HG03280 (cell line): ENCODE measurements at regions not wholly inside any gene's neighbourhood (a gene's known extent, or its start where the extent isn't known, plus 50 kb on each side); places are given as distances from the start of the nearest gene placed in this dataset.
A peak's percentile ranks its signal among the peaks of the same experiment; 100 is the strongest.
"Not testable (repeated sequence)": the region's sequence is repeated elsewhere in the genome, so short reads cannot be mapped to it uniquely, and the experiment has no call there.

Source experiments
- ATAC-seq: cut with Tn5 transposase; IDR thresholded peaks from one replicate; pipeline ENCODE4 v1.9.1; 2021; ENCODE audit warnings: mild to moderate bottlenecking, moderate library complexity; ENCODE audit not compliant: unreplicated experiment

- ATAC-seq = no peak
Measured at GRCh38 chr6:11428371-11428770, 109.2 kb upstream of the TMEM170B start.

GRCh38 chr6:11427723-11428245 is 109.8 kb upstream of the TMEM170B start:
- ATAC-seq = no peak

GRCh38 chr6:11427091-11427722 is 110.3 kb upstream of the TMEM170B start:
- ATAC-seq = no peak

GRCh38 chr6:11426571-11426970 is 111.0 kb upstream of the TMEM170B start:
- ATAC-seq = no peak

DNA sequence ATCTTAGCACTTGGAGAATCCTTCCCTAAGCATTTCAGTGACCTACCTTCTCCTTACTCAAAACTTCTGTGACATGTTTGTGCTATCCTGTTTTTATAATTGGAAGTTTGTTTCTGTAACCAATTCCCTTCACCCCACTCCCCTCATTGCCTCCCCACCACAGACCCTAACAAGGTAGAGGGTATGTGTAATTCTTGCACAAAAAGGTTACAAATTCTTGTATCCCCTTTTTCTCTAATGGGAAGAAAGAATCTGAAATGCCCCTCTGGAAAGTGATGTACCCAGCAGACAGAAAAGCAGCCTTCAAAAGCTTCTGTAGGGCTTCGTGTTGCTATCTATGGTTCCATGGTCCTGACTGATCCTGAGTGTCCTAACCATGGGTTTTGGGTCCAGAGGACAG is 111.7 kb upstream of the TMEM170B start:
- no peak for ATAC-seq

DNA sequence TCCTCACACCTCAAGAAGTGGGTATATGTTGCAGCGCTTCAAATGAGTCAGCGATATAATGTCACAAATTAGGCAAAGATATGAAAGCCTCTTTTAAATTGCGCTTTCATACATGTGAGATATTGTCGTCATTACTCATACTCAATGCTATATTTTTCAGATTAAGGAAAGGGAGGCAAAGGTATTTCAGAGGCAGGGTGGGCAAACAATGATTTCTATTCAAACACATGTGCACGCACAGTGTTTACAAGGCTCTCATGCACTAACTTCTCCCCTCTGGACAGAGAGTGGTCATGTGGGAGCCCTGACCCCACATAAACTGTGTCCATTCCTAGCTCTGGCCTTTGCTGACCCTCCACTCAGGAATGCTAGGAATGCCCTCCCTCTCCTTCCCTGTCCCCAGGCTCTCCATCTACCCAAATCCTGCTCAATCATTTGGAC is 112.1 kb upstream of the TMEM170B start:
- ATAC-seq = no peak

DNA sequence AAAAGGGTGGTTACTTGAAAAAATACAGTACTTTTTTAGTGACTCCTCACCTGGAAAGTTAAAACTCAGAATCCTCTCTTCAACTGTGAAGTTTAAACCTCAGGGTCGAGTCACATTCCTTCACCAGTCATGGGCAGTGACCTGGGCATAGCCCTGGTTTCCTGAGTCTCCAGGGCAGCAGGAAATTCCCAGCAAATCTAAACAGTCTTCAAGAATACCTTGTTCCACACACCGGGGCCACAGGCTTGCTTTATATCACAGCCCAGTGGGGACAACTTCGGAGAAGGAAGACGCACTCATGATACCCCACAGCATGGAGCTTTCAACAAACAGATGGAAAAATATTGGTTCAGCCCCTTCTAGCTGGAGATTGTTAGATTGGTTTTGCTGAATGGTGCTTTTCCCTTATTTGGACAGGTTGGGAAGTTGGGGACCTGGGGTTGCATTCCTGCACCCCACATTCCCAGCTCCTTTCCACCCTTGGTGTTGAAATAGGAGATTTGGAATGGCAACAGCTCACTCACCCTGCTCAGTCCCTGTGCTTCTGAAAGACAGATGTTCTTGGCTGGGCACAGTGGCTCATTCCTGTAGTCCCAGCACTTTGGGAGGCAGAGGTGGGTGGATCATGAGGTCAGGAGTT is 113.0 kb upstream of the TMEM170B start:
- ATAC-seq = no peak

DNA sequence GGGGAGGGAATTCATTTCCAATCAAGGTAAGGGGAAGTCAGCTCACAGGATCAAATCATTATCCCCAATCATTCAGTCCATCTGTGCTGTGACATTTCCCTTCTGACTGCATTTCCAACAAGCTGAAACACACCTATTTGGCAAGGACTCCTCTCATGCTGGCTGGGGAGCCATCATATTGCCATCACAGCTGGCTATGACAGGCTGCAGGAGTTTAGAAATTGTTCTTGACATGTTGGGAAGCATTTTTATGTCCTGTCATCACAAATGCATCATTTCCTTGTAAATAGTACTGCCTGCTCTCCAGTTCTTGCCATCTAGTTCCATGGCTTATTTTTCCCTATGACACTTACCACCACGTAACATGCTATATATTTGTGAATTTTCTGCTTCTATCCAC is 113.9 kb upstream of the TMEM170B start:
- no peak for ATAC-seq

DNA sequence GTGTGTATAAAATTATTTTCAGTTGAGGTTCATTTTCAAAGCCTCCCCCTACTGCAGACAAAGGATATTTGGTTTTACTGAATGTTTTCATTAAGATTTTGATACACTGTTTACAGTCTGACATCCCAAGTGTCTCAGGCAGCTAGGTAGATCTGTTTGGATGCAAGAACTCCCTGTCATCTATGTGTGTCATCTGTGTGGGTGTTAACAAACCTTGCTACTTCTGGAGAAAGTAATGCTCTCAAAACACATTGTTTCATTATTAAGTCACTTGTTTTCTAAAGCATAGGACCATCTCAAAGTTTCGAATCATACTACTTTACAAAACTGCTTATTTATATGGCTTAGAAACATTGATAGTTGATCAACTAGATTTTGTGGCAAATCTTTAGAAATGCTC is 114.5 kb upstream of the TMEM170B start:
- no peak for ATAC-seq

DNA sequence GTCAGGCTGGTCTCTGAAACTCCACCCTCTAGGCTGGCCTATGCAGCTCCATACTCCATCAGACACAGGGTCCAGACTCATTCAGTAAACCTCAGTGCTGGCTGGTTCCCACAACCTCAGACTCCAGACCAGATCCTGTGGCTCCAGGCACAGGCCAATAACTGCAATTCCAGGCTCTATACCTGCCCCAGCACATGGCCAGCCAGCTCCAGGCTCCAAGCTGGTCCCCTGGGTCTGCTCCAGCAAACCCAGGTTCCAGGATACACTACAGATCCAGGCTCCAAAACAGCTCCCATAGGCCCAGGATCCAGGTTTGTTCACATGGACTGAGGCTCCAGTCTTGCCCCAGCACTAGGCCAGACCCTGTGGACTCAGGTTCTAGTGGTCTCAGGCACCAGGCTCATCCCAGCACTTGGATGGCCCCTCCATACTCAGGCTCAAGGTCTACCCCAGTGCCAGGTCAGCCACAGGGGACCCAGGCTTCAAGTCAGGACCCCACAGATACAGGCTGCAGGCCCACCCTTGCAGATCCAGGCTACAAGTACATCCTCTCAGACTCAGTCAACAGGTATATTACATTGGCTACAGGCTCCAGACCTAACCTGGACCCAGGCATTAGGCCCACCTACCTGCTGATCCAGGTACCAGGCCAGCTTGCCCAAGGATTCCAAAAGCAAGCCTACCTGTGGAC is 117.6 kb upstream of the TMEM170B start:
- no peak for ATAC-seq

- no peak for ATAC-seq
Measured at GRCh38 chr6:11418290-11418905, 119.2 kb upstream of the TMEM170B start.

DNA sequence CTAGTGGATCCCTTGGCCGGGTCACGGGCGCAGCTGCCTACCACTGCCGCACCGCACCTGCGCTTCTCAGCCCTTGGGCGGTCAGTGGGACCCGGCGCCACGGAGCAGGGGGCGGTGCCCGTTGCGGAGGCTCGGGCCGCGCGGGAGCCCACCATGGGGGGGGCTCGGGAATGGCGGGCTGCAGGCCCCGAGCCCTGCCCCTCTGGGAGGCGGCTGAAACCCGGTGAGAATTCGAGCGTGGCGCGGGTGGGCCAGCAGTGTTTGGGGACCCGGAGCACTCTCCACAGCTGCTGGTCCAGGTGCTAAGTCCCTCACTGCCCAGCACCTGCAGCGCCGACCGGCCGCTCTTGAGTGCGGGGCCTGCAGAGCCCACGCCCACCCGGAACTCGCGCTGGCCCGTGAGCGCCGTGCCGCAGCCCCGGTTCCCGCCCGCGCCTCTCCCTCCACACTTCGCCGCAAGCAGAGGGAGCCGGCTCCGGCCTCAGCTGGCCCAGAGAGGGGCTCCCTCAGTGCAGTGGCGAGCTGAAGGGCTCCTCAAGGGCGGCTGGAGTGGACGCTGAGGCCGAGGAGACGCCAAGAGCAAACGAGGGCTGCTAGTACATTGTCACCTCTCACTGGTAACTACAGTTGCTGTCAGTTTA is 120.5 kb upstream of the TMEM170B start:
- ATAC-seq = no peak

- ATAC-seq = not testable (repeated sequence)
Measured at GRCh38 chr6:11416099-11416935, 121.2 kb upstream of the TMEM170B start.

GRCh38 chr6:11415557-11415956 is 122.0 kb upstream of the TMEM170B start:
- no peak for ATAC-seq

GRCh38 chr6:11414176-11414963 is 123.2 kb upstream of the TMEM170B start:
- ATAC-seq = peak; percentile 62

DNA sequence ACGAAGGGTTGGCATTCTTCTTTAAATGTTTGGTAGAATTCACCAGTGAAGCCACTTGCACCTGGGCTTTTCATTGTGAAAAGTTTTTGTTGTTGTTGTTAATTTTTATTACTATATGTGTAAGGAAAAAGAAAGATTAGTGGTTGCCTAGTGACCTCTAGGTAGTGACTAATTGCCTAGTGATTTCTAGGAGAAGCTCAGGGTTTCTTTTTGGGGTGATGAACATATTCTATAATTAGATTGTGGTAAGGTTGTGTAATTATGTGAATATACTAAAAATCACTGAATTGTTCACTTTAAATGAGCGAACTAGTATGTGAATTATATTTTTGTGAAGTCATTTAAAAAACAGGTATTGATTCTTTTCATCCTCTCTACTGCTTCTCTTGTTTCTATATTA is 123.8 kb upstream of the TMEM170B start:
- ATAC-seq = no peak

GRCh38 chr6:11413117-11413687 is 124.3 kb upstream of the TMEM170B start:
- ATAC-seq = no peak

GRCh38 chr6:11412616-11413015 is 124.9 kb upstream of the TMEM170B start:
- ATAC-seq = no peak

- ATAC-seq = no peak
Measured at GRCh38 chr6:11412011-11412424, 125.5 kb upstream of the TMEM170B start.
